Erythroblast (primary cell): ENCODE measurements at regions not wholly inside any gene's neighbourhood (a gene's known extent, or its start where the extent isn't known, plus 50 kb on each side); places are given as distances from the start of the nearest gene placed in this dataset.

Experiments used
- GATA1 ChIP-seq: IDR thresholded peaks from 2 replicates; pipeline ENCODE4 v1.6.1; 2011; ENCODE audit warnings: low read depth, mild to moderate bottlenecking, control low read depth, low read length, moderate library complexity
- POLR2A ChIP-seq: IDR thresholded peaks from 2 replicates; pipeline ENCODE4 v1.6.1; 2011; ENCODE audit warnings: mild to moderate bottlenecking, low read length

- TF ChIP-seq POLR2A: no peak
- no peak for TF ChIP-seq GATA1
Observed at GRCh38 chr15:96431786-96432185, 101.3 kb downstream of the NR2F2 start.
